Esophagus squamous epithelium (tissue), 4 donors: ENCODE measurements at regions not wholly inside any gene's neighbourhood (a gene's known extent, or its start where the extent isn't known, plus 50 kb on each side); places are given as distances from the start of the nearest gene placed in this dataset.

ENCODE experiments used
- CTCF ChIP-seq, 6 experiments: fragments of 450-650 bp in 4 of 6; fragments of 200-600 bp in 2 of 6; sonication (generic) in 2 of 6; IDR thresholded peaks; one replicate each; pipeline ENCODE4 v1.5.1; 2016 to 2019; ENCODE audit warnings: antibody characterized with exemption in 6 of 6, mild to moderate bottlenecking in 4 of 6, moderate library complexity in 4 of 6
- POLR2A ChIP-seq, 4 donors: fragments of 450-650 bp; IDR thresholded peaks; one replicate each; pipeline ENCODE4 v1.6.1; 2017; ENCODE audit warnings: antibody characterized with exemption in 4 of 4, mild to moderate bottlenecking in 4 of 4, moderate library complexity in 3 of 4

GRCh38 chr10:4006051-4006450 lies 221.0 kb upstream of the KLF6 start:
- TF ChIP-seq CTCF (IDR thresholded peaks at IDR 0.05) (no peak), POLR2A (IDR thresholded peaks at IDR 0.05) (no peak)
